GM19467 (cell line): ENCODE measurements at regions not wholly inside any gene's neighbourhood (a gene's known extent, or its start where the extent isn't known, plus 50 kb on each side); places are given as distances from the start of the nearest gene placed in this dataset.

ENCODE experiments used
- ATAC-seq: cut with Tn5 transposase; IDR thresholded peaks from one replicate; pipeline ENCODE4 v1.9.1; 2021; ENCODE audit warnings: mild to moderate bottlenecking, moderate library complexity; ENCODE audit not compliant: unreplicated experiment

GRCh38 chr14:65222440-65222858 is 120.1 kb upstream of the MAX start:
- ATAC-seq: no peak

DNA sequence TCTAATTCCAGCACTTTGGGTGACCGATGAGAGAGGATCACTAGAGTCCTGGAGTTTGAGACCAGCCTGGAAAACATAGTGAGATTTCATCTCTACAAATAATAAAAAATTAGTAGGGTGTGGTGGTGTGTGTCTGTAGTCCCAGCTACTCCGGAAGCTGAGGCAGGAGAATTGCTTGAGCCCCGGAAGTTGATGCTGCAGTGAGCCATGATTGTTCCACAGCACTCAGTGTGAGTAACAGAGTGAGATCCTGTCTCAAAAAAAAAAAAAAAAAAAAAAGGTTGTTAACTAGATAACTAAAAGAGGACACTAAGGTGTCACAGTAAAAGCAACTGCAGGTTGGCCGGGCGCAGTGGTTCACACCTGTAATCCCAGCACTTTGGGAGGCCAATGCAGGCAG is 121.3 kb upstream of the MAX start:
- no peak for ATAC-seq

- ATAC-seq: no peak
Measured at GRCh38 chr14:65224799-65225198, 122.5 kb upstream of the MAX start.

DNA sequence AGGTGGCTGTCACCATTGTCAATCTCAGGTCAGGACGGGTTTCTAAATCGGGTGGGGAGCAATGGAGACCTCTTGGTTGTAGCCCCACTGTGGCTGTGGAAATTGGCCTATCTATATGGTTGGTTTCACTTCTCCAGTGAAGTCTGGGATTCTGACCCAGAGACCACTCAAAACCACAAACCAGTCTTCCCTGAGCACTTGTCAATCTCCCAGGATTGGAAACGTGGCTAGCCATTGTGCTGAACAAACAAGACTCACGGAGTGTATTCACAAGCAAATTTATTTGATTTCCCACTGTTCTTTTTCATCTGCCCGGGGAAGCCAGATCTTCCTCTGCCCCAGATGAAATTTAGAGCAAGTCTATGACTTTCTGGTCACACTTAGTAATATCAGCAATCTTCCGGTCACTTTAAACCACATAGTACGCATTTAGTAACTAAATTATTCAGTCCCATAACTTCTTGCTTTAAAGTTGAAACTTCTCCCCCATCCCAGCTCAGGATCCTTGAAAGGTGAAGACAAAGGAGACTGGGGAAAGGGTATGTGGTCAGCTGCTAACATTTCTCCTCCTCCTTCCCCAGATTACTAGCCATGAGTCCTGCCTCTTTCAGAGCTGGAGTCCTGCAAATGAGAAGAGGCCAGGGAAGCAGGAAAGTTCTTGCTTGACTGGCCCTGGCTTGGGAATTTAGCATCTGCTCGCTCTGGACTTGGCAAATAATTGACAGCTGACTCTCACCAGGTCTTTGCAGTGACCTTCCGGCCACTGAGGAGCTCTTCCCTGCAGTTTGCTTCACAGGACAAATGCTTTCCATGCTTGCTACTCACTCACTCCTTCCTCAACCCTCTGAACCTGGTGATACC is 123.2 kb upstream of the MAX start:
- no peak for ATAC-seq

DNA sequence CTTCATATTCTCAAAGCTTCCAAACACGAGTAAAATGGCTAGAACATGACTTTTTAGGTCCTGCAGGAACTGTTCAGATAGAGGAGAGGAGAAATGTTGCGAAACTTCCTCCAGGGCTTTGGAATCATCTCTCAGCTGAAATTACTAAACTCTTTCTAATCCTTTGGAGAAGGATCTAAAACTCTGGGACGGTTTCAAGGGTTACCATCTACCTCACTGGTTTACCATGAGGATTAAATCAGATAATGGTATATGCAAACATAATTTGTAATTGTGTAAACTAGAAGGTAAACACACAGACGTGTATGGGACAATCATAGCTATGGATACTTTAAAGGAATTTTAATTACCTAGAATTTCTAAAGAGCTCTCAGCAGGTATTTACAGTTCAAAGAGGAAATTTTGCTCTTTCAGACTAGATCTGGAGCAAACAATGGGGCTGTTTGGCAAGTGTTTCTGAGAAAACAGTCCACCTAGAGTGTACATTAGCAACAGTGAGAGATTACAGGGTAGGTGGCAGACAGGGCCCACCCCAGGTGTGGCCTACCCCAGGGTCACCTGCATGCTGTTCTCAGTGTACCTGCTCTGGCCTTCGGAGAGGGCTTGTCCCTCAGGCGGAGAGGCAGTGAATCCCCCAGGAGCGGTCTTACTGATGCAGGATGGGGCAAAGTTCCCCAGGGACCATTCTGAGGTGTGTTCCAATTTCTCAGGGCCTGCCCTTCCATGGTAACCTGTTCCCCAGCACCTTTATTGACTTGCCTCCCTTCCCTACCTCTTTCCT is 124.7 kb upstream of the MAX start:
- ATAC-seq: no peak

- ATAC-seq: peak; percentile 81
Measured at GRCh38 chr14:65228436-65228835, 126.1 kb upstream of the MAX start.

GRCh38 chr14:65228956-65229747 is 126.8 kb upstream of the MAX start:
- ATAC-seq: no peak

GRCh38 chr14:65229748-65230728 is 127.7 kb upstream of the MAX start:
- ATAC-seq: no peak

DNA sequence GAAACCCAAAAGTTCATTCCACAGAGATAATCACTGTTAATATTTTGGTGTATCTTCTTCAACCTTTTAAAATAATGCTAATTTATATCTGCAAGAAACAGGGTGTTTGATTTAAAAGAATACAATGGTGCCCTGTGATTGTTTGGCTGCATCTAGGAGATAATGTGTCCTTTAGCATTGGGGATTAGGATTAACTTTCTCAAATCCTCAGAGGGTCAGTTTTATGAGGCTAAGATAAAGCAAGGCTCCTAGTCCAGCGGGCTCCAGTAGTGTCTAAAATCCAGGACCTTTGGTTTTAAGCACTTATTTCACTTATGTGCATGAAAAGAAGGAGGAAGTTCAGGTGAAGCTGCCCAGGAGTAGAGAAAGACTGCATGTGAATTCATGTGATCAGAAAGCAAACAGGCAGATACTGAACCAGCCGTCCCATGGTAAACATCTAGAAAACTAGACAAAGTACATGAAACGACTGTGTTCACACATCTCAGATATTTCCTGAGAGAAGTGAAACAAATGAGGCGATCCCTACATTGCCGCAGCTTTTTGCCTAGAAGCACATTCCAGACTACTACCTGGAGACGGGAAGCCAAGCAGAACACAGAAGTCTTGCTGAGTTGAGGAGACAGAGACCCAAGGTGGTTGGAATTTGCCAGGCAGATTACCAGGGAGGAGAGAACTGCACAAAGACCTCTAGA is 129.1 kb upstream of the MAX start:
- ATAC-seq: no peak

- ATAC-seq: no peak
Measured at GRCh38 chr14:65234752-65235361, 132.5 kb upstream of the MAX start.

GRCh38 chr14:65237023-65237814 is 134.9 kb upstream of the MAX start:
- no peak for ATAC-seq

DNA sequence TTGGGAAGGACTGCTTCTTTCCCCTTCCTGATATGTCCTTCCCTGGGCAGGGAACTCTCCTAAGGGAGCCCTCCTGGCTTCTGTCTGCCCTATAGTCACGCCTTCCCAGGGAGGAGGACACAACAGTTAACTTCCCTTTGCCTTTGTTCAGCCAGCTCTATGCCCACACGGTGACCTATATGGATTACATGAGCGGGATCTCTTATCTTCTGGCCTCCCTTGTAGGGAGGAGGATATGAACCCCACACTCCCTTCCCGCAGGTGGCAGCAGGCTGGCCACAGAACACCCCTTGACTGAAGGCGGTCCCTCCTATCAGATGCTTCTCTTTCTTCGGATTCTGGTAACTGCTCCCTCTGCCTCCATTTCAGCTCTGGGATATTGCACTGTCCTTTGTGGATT is 135.6 kb upstream of the MAX start:
- ATAC-seq: no peak

- no peak for ATAC-seq
Measured at GRCh38 chr14:65238456-65238855, 136.1 kb upstream of the MAX start.

DNA sequence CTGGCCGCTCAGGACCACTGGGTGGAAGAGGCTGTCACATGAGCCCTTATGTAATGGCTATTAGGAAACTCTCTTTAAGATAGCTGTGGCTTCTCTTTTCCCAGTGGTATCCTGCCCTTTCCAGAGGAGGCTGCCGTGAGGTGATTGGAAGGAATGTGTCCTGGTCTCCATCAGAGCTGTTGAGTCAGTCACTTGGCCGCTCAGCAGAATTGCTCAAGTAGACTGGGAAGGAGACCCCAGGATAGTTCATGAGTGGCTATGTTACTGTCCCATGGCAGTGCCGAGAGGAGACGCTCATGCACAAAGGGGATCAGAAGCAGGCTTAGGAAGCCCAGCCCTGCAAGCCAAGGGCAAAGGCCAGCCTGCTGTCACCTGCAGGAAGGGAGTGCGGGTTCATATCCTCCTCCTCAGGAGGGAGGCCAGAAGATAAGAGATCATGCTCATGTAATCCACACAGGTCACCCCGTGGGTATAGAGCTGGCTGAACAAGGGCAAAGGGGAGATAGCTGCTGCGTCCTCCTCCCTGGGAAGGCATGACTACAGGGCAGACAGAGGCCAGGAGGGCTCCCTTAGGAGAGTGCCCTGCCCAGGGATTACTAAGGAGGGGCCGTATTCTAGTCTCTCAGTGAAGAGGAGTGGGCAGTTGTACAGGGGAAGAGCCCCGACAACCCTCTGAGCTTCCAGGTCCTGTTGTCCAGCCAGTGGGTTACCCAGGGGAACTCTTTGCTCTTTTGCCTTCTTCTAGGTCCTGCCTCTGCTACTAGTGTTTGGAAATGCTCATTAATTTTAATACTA is 137.0 kb upstream of the MAX start:
- no peak for ATAC-seq

- no peak for ATAC-seq
Measured at GRCh38 chr14:65239938-65240296, 137.6 kb upstream of the MAX start.

- no peak for ATAC-seq
Measured at GRCh38 chr14:65241125-65241752, 138.9 kb upstream of the MAX start.

DNA sequence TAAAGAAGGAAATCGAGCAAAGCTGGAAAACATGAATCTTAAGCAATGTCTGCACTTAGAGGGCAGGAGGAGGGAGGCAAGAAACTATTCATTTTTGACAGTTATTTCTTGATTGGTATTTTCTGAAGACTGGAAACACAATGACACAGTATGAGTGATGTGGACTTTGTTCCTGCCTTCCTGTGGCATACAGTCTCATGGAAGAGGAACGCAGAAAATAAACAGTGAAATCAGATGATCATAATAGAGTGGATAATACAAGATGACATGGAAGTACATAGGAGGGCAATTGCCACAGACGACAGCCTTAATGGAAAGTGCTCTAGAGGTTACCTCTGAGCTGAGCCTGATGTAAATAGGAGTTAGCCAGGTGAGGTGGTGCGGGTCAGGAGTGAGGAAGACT is 140.4 kb upstream of the MAX start:
- ATAC-seq: no peak
